Ureter (tissue), 1 donor: ENCODE measurements at regions not wholly inside any gene's neighbourhood (a gene's known extent, or its start where the extent isn't known, plus 50 kb on each side); places are given as distances from the start of the nearest gene placed in this dataset.
A peak's percentile ranks its signal among the peaks of the same experiment; 100 is the strongest.

Source experiments
- DNase-seq: peaks from one replicate; pipeline ENCODE4 v3.0.0-alpha.2; 2020; ENCODE audit warnings: low spot score
- donor health status: DM: yes; HTN: yes; CAD: no.

DNA sequence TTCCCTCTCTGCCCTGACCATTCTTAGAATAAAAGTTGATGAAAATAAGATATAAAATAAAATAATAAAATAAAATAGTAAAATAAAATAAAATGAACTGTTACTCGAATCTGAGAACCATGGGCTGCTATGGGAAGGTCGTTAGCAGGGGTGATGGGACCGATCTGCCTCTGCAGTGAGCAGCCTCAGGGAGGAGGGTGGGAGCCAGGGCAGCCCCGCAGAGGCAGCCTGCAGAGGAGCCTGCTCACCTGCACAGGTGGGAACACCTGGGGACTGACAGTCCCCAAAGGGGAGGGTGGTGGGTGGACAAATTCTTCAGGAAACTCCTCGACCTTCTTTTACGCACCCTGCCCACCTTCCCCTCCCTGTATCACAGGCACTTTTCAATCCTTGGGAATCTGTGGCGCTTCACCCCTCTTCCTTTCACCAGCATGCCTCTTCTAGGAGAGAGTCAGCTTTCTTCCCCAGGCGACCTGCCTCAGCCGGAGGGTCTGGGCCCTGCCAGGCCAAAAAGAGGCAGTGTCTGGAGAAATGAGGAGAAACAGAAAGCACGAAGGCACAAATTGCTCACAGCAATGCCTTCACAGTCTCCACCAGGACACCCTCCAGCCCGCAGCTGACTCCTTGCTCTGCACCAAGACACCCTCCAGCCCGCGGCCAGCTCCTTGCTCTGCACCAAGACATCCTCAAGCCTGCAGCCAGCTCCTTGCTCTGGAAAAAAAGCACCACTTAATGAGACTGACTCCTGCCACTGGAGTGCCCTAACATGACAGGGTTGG lies 368.4 kb upstream of the SHH start:
- no peak for DNase-seq

DNA sequence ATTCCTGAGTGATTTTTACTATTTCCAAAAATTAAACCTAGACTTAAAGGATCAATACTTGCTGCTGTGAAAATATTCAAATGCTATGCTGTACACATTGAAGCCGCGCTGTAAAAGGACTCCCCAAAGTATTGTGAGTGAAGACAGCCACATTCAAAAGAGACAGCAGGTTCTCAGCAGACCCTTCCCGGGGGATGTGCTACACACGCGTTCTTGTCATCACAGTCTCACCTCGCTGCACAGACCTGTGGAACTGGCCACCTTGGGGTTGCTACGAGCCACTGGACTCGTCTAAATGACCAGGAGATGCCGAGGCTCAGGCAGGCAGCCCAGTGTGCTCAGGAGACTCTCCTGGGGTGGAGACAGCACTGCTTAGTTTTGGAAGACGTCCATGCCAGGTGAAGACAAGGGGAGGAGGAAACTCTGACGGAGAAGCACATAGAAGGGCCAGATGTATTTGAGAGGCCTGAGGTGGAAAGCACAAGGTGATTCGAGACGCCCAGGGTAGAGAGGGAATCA lies 367.7 kb upstream of the SHH start:
- DNase-seq, result no peak

DNA sequence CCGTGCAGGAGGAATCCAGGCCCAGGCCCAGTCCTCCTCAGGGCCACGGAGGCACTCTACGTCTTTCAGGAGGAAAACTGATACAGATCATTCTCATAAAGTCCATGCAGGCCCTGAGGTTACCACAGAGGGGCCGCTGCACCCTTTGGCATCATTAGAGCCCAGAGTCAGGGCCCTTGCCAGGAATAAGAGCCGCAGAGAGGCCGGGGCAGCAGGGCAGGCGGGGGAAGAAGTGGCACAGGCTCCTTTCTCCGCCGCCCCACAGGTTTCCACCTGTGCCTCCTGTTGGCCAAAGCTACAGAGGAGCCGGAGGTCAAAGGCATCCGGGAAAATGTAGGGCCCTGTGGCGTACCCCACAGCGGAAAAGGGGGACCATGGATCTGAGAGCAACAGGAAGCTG lies 366.6 kb upstream of the SHH start:
- DNase-seq, result no peak

DNA sequence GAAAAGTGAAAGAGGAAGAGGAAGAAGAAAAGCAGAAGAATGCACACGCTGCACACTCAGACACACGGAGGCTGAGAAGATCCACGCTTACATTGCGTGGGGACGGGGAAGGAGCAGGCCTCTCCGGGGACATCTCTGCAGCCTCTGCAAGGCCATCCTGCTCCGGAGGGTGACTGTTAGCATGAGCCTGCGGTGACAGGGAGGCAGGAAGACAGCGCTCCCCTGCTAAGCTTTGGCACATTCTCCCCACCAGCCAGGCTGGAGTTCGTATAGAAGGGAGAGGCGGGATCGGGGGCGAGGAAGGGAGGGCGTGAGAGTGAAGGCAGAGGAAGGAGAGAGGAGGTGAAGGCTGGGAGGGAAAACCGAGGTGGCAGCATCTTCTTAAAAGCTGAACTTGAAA lies 366.0 kb upstream of the SHH start:
- no peak for DNase-seq

GRCh38 chr7:156177422-156178055 lies 365.3 kb upstream of the SHH start:
- no peak for DNase-seq

- no peak for DNase-seq
These were observed 363.8 kb upstream of the SHH start for GRCh38 chr7:156176039-156176438.

- no peak for DNase-seq
These were observed 362.7 kb upstream of the SHH start for GRCh38 chr7:156175003-156175402.

DNA sequence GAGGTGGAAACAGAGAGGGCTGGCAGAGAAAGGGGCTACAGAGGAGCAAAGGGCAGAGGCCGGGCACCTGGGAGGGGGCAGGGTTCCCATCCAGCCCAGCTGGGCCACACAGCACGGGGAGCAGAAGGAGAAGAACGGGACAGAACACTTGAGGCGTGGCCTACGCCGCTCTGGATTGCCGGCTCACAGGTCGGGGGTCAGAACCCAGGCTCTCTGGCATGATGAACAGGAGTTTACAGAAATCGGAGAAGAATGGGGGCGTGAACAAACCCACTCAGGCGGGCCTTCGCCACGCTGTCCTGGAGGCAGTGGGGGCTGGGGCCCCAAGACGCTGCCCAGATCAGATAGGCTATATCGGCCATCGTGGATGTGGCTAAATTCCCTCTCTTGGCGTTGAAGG lies 362.2 kb upstream of the SHH start:
- no peak for DNase-seq

GRCh38 chr7:156173748-156174353 lies 361.6 kb upstream of the SHH start:
- DNase-seq, result no peak

DNA sequence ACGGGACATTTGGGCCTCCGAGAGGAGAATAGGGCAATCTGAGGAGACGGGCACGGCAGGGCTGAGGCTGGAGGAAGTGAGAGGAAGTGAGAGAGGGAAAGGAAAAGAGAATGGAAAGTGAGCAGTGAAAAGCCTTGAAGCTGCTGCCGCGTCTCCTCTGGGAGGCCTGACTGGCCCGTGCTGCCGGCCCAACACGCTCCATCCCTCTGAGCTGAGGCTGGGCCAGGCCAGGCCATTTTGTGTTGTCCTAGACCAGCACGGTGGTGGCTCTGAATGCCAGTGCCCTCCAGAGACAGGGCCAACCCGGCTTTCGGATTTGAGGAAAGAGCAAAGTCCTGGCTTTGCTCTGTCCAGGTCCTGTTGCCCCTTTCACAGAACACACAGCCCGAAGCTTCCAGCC lies 361.1 kb upstream of the SHH start:
- no peak for DNase-seq

GRCh38 chr7:156172638-156173037 lies 360.4 kb upstream of the SHH start:
- DNase-seq, result no peak

- no peak for DNase-seq
These were observed 357.5 kb upstream of the SHH start for GRCh38 chr7:156169474-156170370.

- DNase-seq, result no peak
These were observed 356.2 kb upstream of the SHH start for GRCh38 chr7:156168434-156168833.

DNA sequence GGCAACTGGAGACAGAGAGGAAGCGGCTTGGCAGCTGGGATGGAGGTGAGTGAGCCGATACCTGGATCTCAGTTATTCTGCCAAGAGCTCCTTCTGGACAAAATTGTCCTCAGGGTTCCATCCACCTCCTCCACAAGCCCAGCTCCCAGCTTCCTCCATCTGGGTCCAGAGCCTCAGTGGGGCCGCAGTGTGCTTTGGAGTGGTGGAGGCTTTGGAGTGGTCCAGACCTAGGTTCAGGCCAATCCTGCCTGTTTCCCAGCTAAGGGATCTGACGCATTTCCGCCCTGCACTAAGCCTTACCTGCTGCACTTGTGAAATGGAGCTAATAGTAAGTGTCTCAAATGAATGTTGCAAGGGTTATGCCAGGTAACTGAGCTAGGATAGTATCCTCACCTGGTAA lies 355.7 kb upstream of the SHH start:
- DNase-seq, result no peak

GRCh38 chr7:156167417-156167807 lies 355.1 kb upstream of the SHH start:
- no peak for DNase-seq

DNA sequence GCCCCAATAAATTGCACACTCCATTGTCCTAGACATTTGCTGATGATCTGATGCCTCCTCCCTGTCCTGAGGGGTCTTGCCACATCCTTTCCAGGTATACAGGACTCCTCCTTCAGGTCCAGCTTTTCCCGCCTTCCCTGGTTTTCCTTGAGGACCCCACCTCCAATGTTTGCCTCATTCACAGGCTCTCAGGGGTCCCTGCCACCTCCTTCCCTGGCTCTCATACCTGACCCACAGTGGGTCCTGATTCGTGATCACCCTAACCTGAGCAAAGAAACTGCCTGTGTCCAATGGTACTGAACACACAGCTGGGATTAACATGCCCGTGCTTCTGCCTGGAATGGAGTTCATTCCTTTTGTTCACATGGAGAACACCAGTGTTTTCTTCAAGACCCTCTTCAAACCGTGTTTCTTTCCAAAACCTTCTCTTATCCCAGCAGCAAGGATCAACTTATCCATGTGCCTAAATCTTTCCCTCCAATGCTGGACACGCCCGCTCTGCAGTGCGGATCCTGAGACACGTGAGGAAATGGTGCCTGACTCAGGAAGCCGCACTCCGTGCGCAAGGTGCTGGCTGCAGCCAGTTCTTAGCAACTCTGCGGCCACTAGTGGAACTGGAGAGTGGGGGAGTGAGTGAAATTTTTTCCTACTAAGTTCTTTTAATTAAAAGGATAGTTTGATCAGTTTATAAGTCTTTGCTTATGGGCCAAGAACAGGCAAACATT lies 354.6 kb upstream of the SHH start:
- DNase-seq, result no peak

- no peak for DNase-seq
These were observed 351.5 kb upstream of the SHH start for GRCh38 chr7:156163747-156164146.

GRCh38 chr7:156162451-156162850 lies 350.2 kb upstream of the SHH start:
- DNase-seq, result no peak

GRCh38 chr7:156160811-156161210 lies 348.5 kb upstream of the SHH start:
- peak; percentile 54 for DNase-seq

GRCh38 chr7:156158693-156159092 lies 346.4 kb upstream of the SHH start:
- DNase-seq, result peak; percentile 9

- DNase-seq, result peak; percentile 28
These were observed 345.9 kb upstream of the SHH start for GRCh38 chr7:156158213-156158612.
